H1 (cell line): ENCODE measurements at regions not wholly inside any gene's neighbourhood (a gene's known extent, or its start where the extent isn't known, plus 50 kb on each side); places are given as distances from the start of the nearest gene placed in this dataset.

ENCODE experiments used
- SRF ChIP-seq: IDR thresholded peaks from 2 replicates; pipeline ENCODE4 v1.6.1; 2011; ENCODE audit warnings: mild to moderate bottlenecking, low read depth, low read length, moderate library complexity

DNA sequence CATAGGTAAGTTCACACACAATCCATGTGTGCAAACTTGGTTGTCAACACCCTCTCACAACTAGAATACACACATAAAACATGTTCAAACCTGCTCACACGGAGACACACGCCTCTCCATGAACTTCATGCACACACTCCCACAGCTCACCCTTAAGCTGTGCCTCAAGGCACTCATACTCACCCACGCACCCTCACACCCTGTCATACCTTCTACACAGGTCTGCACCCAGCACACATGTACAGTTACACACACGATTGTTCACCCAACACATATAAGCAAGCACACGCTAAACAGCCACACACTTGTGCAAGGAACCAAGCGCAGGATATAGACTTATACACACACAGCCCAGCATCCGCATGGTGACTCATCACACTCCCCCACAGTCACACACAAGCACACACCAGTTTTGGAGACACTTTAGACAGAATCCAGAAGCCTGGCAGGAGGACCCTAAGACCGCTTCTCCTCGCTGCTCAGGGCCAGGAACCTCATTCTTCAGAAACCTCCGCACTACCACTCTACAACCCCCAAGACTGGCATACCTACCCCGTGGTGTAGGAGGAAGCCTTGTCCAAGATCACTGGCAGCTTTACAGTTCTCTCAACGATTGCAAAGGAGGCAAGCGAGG, 58.7 kb upstream of the ZC3H12A start (continued):
- TF ChIP-seq SRF = no peak
